HG02970 (cell line): ENCODE measurements at regions not wholly inside any gene's neighbourhood (a gene's known extent, or its start where the extent isn't known, plus 50 kb on each side); places are given as distances from the start of the nearest gene placed in this dataset.
"Not testable (repeated sequence)": the region's sequence is repeated elsewhere in the genome, so short reads cannot be mapped to it uniquely, and the experiment has no call there.

Source experiments
- ATAC-seq: cut with Tn5 transposase; IDR thresholded peaks from one replicate; pipeline ENCODE4 v1.9.1; 2021; ENCODE audit warnings: mild to moderate bottlenecking, moderate library complexity, moderate number of reproducible peaks; ENCODE audit not compliant: unreplicated experiment, low FRiP score

DNA sequence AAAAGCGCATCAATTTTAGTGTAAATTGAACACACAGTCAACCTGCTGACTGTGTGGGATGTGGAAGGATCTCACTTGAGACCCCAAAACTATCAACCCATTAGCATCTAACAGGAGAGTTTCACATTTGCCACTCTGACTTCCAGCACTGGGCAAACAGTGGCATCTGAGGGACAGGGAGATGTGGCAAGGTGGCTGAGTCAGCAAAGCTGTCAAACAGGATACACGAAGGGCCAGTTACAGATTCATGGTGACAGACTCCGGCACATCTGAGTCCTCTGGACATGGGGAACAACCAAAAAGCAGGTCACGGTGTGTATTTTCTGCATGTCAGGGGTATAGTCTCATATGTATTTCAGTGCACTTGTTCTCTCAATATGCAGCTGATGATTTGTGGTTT, 573.4 kb upstream of the PPP2R3A start:
- no peak for ATAC-seq

DNA sequence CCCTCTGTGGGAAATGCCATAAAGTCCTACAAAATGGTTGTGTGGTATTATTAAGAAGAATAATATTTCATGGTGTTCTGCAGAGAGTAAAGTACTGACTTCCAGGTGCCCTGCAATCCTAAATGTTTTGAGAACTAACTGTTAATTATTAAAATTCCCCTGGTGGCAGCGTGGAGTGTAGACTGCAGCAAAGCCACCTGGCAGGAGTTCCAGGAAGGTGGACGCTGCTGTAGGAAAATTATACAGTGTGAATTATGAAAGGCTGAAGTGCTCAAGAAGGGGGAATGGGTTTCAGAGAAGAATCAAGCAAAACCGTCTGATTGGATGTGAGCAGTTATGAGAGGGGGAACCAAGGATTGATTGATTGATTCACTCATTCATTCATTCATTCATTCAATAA, 572.4 kb upstream of the PPP2R3A start:
- no peak for ATAC-seq

DNA sequence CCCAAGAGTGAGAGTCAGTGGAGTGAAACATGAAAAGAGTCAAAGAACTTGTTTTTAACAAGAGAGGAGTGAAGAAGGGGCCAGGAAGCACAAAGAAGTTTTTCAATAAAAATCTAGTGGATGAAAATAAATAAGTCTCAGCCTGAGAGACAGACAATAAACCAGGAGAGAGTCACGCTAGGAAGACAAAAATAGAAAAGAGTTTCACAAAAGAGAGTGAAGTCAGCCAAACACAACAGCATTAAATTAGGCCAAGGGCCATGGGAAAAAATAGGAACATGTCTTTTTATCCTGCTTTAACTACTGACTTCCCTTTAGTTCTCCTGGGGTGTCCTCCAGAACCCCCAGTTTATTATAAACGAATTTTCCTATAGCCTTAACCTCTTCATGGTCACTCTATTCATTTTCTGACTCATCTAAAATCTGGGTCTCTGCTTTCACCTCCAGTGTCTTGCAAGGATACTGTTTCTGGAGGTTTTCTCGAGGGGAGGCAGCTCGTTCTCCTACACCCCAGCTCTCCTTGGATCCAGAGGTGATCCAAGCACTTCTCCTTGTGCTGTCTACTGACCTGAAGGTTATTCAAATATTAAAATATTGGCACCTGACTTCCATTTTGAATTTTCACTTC, 571.5 kb upstream of the PPP2R3A start:
- ATAC-seq: no peak

DNA sequence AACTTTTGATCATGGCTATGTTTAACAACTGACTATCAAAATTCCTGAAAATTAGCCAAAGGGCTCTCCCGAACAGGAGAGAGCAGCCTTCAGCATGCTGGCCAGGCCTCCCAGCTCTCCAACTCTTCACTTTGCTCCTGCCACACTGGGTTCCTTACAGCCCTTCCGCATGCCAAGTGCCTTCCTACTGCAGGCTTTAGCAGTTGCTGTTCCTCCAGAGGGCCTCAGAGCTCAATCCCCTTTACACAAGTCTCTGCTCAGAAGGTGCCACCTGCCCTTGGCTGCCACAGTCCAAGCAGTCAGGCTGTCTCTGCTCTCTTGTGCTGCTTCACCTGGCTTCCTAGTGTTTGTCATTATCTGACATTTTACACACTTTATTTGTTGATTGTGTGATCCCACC, 553.1 kb upstream of the PPP2R3A start:
- ATAC-seq: no peak

DNA sequence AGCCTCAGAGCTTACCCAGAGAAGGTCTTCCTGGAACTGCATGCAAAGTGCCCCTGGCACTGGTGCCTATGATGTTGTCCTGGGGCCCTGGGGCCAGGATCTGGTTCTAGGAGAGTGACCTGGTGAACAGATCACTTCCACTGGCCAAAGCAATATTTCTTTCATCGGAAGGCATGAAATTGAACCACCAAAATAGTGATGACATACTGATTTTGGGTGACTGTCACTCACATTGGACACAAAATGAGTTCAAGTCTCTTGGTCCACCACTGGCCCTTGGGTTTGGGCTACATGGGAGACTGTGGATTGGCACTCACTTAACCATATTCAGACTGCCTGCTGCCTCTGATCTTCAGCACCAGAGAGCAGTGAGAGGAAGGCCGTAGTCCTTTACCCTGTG, 549.3 kb upstream of the PPP2R3A start:
- no peak for ATAC-seq

DNA sequence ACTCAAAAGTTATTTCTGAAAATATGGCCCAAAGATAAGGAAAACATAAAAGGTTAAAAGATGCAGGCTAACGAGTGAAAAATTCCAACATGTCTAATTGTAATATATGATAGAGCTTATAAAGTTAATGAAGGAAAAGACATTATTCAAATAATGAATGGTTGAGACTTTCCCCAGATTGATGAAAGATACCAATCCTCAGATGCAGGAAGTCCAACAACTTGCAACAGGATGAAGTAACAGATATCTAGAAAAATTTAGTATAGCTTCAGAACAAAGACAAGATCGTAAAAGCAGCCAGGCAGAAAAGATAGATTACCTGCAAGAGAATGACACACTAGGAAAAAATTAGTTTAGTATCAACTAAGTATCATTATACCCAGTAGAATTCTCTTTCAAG, 546.4 kb upstream of the PPP2R3A start:
- ATAC-seq: no peak

DNA sequence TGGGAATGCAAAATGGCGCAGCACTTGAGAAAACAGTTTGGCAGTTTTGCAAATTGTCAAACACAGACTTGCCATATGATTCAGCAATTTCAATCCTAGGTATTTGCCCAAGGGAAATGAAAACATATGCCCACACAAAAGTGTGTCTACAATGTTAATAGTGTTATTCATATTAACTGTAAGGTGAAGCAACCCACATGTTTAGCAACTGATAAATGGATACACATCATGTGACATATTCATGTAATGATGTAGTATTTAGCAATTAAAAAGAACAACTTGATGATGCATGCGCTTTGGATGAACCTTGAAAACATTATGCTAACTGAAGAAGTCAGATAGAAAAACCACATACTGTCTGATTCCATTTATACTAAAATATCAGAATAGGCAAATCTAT, 539.0 kb upstream of the PPP2R3A start:
- ATAC-seq: no peak

DNA sequence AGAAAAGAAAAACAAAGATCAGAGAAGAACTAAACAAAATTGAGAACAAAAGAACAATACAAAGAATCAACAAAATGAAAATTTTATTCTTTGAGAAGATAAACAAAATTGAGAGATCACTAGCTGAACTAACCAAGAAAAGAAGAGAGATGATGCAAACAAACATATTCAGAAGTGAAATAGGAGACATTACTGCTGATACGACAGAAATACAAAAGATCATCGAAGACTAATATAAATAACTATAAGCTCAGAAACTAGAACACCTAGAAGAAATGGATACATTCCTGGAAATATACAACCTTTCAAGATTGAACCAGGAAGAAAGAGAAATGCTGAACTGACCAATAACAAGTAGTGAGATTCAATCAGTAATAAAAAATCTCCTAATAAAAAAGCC, 533.1 kb upstream of the PPP2R3A start:
- no peak for ATAC-seq

DNA sequence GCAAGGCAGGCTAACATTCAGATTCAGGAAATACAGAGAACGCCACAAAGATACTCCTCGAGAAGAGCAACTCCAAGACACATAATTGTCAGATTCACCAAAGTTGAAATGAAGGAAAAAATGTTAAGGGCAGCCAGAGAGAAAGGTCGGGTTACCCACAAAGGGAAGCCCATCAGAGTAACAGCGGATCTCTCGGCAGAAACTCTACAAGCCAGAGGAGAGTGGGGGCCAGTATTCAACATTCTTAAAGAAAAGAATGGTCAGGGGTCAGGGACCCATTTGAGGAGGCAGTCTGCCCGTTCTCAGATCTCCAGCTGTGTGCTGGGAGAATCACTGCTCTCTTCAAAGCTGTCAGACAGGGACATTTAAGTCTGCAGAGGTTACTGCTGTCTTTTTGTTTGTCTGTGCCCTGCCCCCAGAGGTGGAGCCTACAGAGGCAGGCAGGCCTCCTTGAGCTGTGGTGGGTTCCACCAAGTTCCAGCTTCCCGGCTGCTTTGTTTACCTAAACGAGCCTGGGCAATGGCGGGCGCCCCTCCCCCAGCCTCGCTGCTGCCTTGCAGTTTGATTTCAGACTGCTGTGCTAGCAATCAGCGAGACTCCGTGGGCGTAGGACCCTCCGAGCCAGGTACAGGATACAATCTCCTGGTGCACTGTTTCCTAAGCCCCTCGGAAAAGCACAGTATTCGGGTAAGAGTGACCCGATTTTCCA, 526.5 kb upstream of the PPP2R3A start:
- not testable (repeated sequence) for ATAC-seq

DNA sequence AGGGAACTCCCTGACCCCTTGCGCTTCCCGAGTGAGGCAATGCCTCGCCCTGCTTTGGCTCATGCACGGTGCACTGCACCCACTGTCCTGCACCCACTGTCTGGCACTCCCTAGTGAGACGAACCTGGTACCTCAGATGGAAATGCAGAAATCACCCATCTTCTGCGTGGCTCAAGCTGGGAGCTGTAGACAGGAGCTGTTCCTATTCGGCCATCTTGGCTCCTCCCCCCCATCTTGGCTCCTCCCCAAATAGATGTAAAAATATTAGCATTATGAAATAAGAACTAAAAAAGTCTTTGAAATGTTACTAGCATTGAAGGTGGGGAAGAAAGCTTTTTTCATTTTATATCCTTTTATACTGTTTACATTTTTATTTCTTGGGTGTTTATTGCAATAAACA, 525.9 kb upstream of the PPP2R3A start:
- not testable (repeated sequence) for ATAC-seq

DNA sequence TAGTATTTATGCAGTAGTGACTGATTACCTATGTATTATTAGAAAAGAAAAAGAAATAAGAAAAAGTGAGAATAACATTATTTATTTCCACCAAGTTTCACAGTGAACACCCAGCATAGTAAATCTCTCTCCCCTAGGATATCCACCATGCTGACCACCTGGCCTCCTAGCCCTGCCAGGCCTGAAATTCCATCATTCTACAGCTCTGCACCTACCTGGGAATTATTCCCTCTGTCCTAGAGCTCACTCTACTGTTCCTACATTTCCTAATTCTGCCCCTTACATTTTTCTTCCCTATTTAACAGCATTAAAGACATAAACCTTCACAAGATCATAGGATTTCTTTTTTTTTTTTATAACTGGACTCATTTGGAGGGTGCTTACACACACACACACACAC, 525.3 kb upstream of the PPP2R3A start:
- ATAC-seq: no peak

DNA sequence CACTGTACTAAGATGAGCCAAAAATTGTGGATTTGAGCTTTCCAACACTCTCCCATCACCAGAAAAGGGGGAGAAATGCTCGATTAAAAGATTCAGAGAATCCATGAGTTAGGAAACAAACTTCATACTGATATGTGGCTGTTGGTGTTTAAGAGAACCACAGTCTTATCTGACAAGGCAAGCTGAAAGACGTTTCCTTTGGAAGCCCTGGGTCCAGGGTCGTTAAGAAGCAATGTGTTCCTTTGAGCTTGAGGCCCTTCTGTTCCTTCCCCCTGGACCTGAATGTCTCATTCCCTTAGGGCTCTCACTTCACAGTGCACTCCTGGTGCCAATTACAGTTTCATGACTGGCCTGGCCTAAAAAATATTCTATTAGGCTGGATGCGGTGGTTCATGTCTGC, 524.8 kb upstream of the PPP2R3A start:
- ATAC-seq: no peak

DNA sequence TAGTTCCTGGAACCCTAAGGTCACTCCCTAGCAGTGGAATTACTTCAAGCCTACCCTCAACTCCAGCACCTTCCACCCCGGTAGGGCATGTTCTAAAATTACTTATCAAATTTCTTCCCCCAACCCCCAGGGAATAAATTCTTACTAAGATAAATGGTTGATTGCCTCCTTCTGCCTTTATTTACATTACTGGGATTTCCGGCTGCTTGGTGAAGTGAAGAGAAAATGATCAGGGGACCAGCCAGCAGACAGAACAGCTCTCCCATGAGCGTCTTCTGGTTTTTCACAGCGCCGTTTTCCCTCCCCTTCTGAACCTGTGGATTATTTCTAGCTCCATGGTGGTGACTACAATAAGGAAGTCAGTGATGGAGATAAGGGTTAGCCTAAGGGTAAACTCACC, 521.5 kb upstream of the PPP2R3A start:
- ATAC-seq: no peak

DNA sequence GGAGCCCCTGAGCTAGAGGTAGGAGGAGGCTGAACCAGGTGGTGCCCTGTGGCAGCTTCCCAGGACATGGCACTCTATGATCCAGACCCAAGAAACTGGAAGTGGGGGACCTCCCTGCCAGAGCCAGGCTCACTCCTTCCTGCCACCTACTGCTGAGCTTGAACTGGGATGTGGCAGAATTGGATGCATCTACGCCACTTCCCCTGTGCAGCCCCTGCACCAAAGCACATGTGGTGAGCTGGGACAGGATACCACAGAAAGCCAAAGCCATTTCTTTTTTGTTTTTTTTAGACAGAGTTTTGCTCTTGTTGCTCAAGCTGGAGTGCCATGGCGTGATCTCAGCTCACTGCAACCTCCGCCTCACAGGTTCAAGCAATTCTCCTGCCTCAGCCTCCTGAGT, 518.0 kb upstream of the PPP2R3A start:
- no peak for ATAC-seq

DNA sequence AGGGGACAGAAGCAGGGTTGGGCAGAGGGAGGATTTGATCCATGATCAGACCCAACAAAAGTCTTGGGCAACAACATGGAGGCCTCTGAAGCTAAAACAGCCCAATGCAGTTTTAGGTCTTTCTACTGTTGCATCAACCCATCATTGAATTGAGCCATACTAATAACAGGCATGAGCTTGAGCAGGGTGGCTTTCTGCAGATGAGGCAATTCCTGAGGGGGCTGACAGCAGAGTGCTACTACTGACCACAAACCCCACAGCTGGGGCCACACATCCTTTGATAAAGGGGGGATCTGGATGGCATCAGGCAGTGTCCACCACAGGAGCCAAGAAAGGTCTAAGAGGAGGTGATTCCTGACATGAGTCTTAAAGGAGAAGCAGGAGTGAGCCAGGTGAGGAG, 517.0 kb upstream of the PPP2R3A start:
- no peak for ATAC-seq

DNA sequence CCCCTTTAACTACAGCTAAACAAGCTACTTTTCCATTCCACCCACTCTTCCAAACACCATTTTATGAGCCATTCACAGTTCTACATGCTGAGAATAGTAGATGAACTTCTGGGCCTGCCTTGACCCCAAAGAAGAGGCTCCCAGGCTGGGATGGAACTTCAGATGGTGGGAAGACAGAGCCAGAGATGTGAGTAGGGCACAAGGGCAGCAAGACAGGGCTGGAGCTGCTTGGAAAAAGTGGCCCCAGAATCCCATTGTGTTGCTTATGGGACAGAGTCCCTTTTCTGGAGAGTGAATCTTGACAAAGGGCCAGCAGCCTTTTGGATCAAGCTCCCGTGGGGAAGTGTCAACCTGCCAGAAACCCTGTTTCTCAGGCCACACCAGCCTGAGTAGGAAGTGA, 516.5 kb upstream of the PPP2R3A start:
- ATAC-seq: no peak

DNA sequence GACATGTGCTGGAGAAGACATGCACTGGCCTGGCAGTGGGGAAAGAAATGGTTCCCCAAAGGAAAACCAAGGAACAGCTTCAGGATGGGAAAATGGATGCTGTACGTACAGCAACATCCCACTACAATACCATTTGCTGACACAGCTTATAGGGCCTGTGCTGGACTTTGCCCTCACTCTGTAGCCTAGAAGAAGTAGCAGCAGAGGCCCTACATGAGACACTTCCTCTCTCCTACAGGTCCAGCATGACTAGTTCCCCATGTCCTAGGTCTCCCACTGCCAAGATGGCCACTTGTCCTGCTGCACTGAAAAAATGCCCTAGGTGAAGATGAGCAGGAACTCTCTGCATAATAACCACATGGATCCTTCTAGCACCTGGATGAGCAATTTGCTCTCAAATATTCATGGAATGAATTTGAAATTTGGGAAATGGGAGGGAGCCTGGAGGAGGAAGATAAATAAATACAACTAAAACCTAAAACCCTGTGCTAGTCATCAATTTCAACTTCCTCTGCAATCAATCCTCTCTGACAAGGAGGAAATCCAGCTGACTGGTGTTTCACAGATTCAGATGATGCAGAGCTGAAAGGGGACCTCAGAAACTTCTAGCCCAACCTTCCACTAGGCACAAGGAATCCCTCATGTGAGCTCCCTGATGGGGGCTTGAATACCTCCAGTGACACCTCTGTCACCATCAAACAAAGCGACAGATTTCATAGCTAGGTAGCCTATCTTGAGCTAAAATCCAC, 514.3 kb upstream of the PPP2R3A start:
- no peak for ATAC-seq

DNA sequence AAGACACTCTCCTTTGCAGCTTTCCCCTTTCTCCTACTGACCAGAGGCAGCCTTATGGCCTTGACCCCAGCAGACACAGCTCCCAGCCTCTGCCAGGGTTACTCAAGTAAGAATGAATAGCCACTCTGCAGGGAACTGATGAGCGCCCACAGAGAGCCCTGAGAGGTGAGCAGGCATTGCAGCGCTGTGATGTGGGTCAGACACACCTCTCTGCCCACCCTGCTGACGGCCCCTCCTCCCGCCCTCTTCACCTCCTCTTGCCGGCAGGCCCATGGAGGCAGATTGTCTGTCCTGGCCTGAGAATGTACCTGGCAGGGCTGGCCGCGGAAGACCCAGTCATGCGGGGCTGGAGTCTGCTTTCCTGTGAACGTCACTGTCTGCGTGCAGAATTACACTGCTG, 512.6 kb upstream of the PPP2R3A start:
- ATAC-seq: no peak

DNA sequence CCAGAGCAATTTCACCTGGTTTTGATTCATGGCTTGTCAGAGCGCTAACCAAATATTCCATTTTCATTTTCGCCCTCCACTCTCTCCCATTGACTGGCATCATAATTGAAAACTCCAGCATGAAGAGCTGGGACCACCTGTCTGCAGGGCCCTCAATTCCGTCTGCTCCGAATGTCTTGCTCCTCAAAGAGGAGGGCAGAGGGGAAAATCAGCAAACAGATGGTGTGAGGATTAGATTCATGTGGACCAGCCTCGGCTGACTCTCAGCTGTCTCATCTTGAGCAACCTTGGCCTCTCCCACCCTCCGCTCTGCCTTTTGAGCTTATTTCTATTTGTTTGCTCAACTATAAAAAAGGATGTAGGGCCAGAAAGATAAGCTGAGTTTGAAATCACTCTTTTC, 512.2 kb upstream of the PPP2R3A start:
- no peak for ATAC-seq

DNA sequence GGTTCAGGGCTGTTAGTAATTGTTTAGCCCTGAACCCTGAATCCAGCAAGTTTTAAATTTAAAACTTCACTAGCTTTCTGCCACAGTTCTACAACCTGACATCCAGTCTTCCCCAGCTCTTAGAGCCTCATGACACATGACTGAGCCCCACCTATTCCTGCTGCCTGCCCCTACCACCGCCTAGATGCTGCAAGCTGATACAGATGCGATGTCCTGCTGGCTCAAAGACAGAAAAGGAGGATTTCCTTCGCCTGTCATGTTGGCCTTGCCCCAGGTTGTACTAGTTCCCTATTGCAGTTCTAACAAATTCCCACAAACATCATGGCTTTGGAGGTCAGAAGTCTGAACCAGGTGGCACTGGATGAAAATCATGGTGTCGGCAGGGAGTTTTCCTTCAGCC, 510.6 kb upstream of the PPP2R3A start:
- no peak for ATAC-seq

DNA sequence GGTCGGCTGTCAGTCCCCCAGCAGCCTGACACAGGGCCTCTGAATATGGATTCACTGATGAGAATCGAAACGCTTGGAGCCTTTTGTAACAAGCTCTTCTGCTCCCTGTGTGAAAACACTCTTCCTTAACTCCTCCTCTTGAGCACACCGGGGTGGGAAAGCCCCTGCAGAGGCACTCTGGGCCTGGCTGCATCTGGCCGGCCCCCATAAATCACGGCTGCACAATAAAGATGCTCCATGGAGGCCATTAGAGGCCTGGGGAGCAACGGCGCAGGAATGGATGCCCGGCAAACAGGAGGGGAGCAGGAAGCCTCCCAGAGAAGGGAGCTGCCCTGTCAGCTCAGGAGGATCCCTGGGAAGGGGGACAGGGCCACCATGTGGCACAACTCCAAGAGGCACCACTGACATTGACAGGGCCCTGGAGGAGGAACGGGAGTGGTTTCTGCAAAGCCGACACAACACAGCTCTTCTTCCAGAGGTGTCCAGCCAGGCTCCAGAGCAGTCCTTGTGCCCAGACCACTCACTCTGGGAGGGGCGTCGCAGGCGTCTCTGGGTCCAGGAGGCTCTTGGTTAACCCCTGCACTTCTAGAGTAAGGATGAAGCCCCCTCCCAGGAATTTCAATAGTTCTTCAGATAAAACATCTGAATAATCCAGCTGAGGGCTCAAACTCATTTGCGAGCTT, 509.3 kb upstream of the PPP2R3A start:
- ATAC-seq: no peak
